ENCODE measurements at regions not wholly inside any gene's neighbourhood (a gene's known extent, or its start where the extent isn't known, plus 50 kb on each side); places are given as distances from the start of the nearest gene placed in this dataset.
"Not testable (repeated sequence)": the region's sequence is repeated elsewhere in the genome, so short reads cannot be mapped to it uniquely, and the experiment has no call there.

GRCh38 chr7:51613911-51614357, 297.3 kb upstream of the COBL start:
- TF ChIP-seq CTCF (IDR thresholded peaks at IDR 0.05; ENCODE audit: control extremely low read depth, extremely low read depth, low read depth, missing control alignments) = no peak
- POLR2A ChIA-PET = no interaction called here
- CTCF ChIA-PET = no interaction called here
- DNase-seq (ENCODE audit: extremely low spot score) = no peak

GRCh38 chr7:51611937-51612336, 295.3 kb upstream of the COBL start:
- ChIA-PET CTCF (no interaction called here), POLR2A (no interaction called here)
- no peak for DNase-seq (ENCODE audit: extremely low spot score)
- TF ChIP-seq CTCF (IDR thresholded peaks at IDR 0.05; ENCODE audit: control extremely low read depth, extremely low read depth, low read depth, missing control alignments) = no peak

- ChIA-PET CTCF (no interaction called here), POLR2A (no interaction called here)
- no peak for DNase-seq (ENCODE audit: extremely low spot score)
- no peak for TF ChIP-seq CTCF (IDR thresholded peaks at IDR 0.05; ENCODE audit: control extremely low read depth, extremely low read depth, low read depth, missing control alignments)
Observed at GRCh38 chr7:51607447-51607846, 290.8 kb upstream of the COBL start.

- POLR2A ChIA-PET = no interaction called here
- no peak for TF ChIP-seq CTCF (IDR thresholded peaks at IDR 0.05; ENCODE audit: control extremely low read depth, extremely low read depth, low read depth, missing control alignments)
- DNase-seq (ENCODE audit: extremely low spot score) = no peak
- CTCF ChIA-PET = no interaction called here
Observed at GRCh38 chr7:51606601-51607154, 290.1 kb upstream of the COBL start.

- TF ChIP-seq CTCF (IDR thresholded peaks at IDR 0.05; ENCODE audit: control extremely low read depth, extremely low read depth, low read depth, missing control alignments) = no peak
- CTCF ChIA-PET = no interaction called here
- POLR2A ChIA-PET = no interaction called here
- no peak for DNase-seq (ENCODE audit: extremely low spot score)
Observed at GRCh38 chr7:51602376-51602775, 285.8 kb upstream of the COBL start.

GRCh38 chr7:51601461-51601860, 284.9 kb upstream of the COBL start:
- no peak for TF ChIP-seq CTCF (IDR thresholded peaks at IDR 0.05; ENCODE audit: control extremely low read depth, extremely low read depth, low read depth, missing control alignments)
- no peak for DNase-seq (ENCODE audit: extremely low spot score)
- ChIA-PET CTCF (no interaction called here), POLR2A (no interaction called here)

GRCh38 chr7:51599935-51600334, 283.3 kb upstream of the COBL start:
- DNase-seq (ENCODE audit: extremely low spot score); POLR2A ChIA-PET; CTCF ChIA-PET: not testable (repeated sequence)
